ENCODE measurements at regions not wholly inside any gene's neighbourhood (a gene's known extent, or its start where the extent isn't known, plus 50 kb on each side); places are given as distances from the start of the nearest gene placed in this dataset.

GRCh38 chr11:69919659-69920344 is 100.6 kb upstream of the FGF3 start:
- Histone ChIP-seq H3K4me3 (no peak overlapping the region), H3K27ac (peak overlapping the region; percentile 84 to 90), H3K4me1 (peaks cover 8 to 13% of the 10 kb centered on the region in 2 donors), H3K36me3 (no peaks in the 10 kb centered on the region), H3K27me3 (no peaks in the 10 kb centered on the region), H3K9me3 (no peaks in the 10 kb centered on the region)
- TF ChIP-seq POLR2A (IDR thresholded peaks at IDR 0.05) (no peak), CTCF (IDR thresholded peaks at IDR 0.05) (no peak), POLR2AphosphoS5 (IDR thresholded peaks at IDR 0.05) (no peak)
- intact Hi-C loops (cut with DNase I; ENCODE audit: low total_unique reads): loop anchor here (10.0 kb wide), 1 partner anchor 265 kb away; no protein-coding TSS in a partner anchor
- peak in 1 of 2 donors; percentile 24 for DNase-seq (ENCODE audit: low spot score in 2 of 2)

- Histone ChIP-seq H3K27me3 (no peaks in the 10 kb centered on the region), H3K9me3 (no peaks in the 10 kb centered on the region), H3K36me3 (no peaks in the 10 kb centered on the region), H3K27ac (peak overlapping the region in 1 of 2 donors; percentile 55), H3K4me3 (no peak overlapping the region), H3K4me1 (peaks cover 6 to 8% of the 10 kb centered on the region in 2 donors)
- peak in 1 of 2 donors; percentile 34 for DNase-seq (ENCODE audit: low spot score in 2 of 2)
- intact Hi-C loops (cut with DNase I; ENCODE audit: low total_unique reads): no loop called here
- TF ChIP-seq POLR2A (IDR thresholded peaks at IDR 0.05): no peak
- TF ChIP-seq POLR2AphosphoS5 (IDR thresholded peaks at IDR 0.05): no peak
- no peak for TF ChIP-seq CTCF (IDR thresholded peaks at IDR 0.05)
Observed at GRCh38 chr11:69920345-69921127, 101.3 kb upstream of the FGF3 start.

GRCh38 chr11:69921128-69922014 is 102.2 kb upstream of the FGF3 start:
- peak in 1 of 2 donors; percentile 42 for DNase-seq (ENCODE audit: low spot score in 2 of 2)

DNA sequence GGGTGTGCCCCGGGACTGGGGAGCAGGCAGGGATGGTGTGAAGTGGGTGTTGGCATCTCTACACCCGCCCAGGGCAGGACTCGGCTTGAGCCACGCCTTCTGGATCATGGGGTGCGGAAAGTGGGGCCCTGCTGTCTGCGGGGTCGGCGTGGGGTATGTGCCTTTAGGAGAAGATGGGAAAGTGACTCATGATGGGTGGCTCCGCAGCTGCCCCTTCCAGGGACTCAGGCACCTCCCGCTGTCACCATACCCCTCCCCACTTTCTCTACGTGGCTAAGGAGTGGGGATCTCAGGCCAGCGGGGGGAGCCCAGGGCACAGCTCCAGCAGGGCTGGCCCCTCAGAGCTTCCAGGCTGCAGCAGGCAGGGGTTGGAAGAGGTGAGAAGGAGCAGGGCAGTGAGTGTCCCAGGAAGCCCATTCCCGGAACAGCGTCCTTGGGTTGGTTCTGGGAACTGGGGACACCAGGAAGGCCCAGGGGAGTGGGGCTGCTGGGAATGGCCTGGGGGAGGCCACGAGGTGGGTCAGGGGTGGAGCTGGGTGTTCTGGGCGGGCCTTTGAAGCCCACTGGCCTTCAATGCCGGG is 102.9 kb upstream of the FGF3 start:
- peak overlapping the region in 1 of 2 donors; percentile 55 for H3K27ac ChIP-seq
- peak in 1 of 2 donors; percentile 46 for DNase-seq (ENCODE audit: low spot score in 2 of 2)
- no peaks in the 10 kb centered on the region for H3K27me3 ChIP-seq
- no peaks in the 10 kb centered on the region for H3K9me3 ChIP-seq
- intact Hi-C loops (cut with DNase I; ENCODE audit: low total_unique reads): no loop called here
- H3K4me1 ChIP-seq: peaks cover 3 to 8% of the 10 kb centered on the region in 2 donors
- H3K4me3 ChIP-seq: no peak overlapping the region
- TF ChIP-seq POLR2A (IDR thresholded peaks at IDR 0.05) (no peak), CTCF (IDR thresholded peaks at IDR 0.05) (no peak), POLR2AphosphoS5 (IDR thresholded peaks at IDR 0.05) (peak in 1 of 3 donors; percentile 41)
- no peaks in the 10 kb centered on the region for H3K36me3 ChIP-seq

More at GRCh38 chr11:69921128-69922014, 102.2 kb upstream of the FGF3 start:
- no peaks in the 10 kb centered on the region for H3K36me3 ChIP-seq
- peaks cover 3 to 8% of the 10 kb centered on the region in 2 donors for H3K4me1 ChIP-seq
- H3K4me3 ChIP-seq: no peak overlapping the region
- H3K27me3 ChIP-seq: no peaks in the 10 kb centered on the region
- TF ChIP-seq POLR2AphosphoS5 (IDR thresholded peaks at IDR 0.05): no peak
- TF ChIP-seq CTCF (IDR thresholded peaks at IDR 0.05): no peak
- TF ChIP-seq POLR2A (IDR thresholded peaks at IDR 0.05): no peak
- H3K27ac ChIP-seq: peak overlapping the region in 1 of 2 donors; percentile 55
- no peaks in the 10 kb centered on the region for H3K9me3 ChIP-seq
- intact Hi-C loops (cut with DNase I; ENCODE audit: low total_unique reads): no loop called here

All from breast epithelium (tissue), 4 donors.